ENCODE measurements at regions not wholly inside any gene's neighbourhood (a gene's known extent, or its start where the extent isn't known, plus 50 kb on each side); places are given as distances from the start of the nearest gene placed in this dataset.

- intact Hi-C loops (cut with micrococcal nuclease; ENCODE audit: unreplicated experiment): no loop called here
- no TSS peak for BruUV-seq (replicated peaks)
These were observed 119.4 kb upstream of the TSHZ2 start for GRCh38 chr20:52852714-52853113.

GRCh38 chr20:52847731-52848359 lies 124.3 kb upstream of the TSHZ2 start:
- no peaks in the 10 kb centered on the region for H3K9me2 ChIP-seq (ENCODE audit: insufficient read depth)
- TF ChIP-seq EZH2 (IDR thresholded peaks at IDR 0.05; ENCODE audit: low read depth) (no peak), CTCF (conservative IDR thresholded peaks at IDR 0.05) (no peak)
- ChIA-PET CTCF (no interaction called here), POLR2A (ENCODE audit: unreplicated experiment) (no interaction called here)
- peaks cover 18% of the 10 kb centered on the region; the same call in 1 of the 2 replicates for H3K27me3 ChIP-seq (ENCODE audit: insufficient read depth, low read depth)
- intact Hi-C loops (cut with micrococcal nuclease; ENCODE audit: unreplicated experiment): no loop called here
- H2AFZ ChIP-seq: no peak overlapping the region
- no peaks in the 10 kb centered on the region for H3K4me1 ChIP-seq (replicated peaks; ENCODE audit: insufficient read depth)
- no peaks in the 10 kb centered on the region for H3K79me2 ChIP-seq (ENCODE audit: low read depth)
- no TSS peak for BruUV-seq (replicated peaks)
- H3F3A ChIP-seq (ENCODE audit: insufficient read depth, low read depth): no peaks in the 10 kb centered on the region
- no peak overlapping the region for H3K4me2 ChIP-seq
- H3K27ac ChIP-seq: no peak overlapping the region
- no peak overlapping the region for H3K4me3 ChIP-seq
- no peak for DNase-seq
- H3K9me3 ChIP-seq (ENCODE audit: insufficient read depth, low read depth): no peaks in the 10 kb centered on the region
- H3K36me3 ChIP-seq (ENCODE audit: low read depth): no peaks in the 10 kb centered on the region
- no peaks in the 10 kb centered on the region for H4K20me1 ChIP-seq (ENCODE audit: insufficient read depth)

More at GRCh38 chr20:52852714-52853113, 119.4 kb upstream of the TSHZ2 start:
- peaks cover 13% of the 10 kb centered on the region; the same call in 1 of the 2 replicates for H3K27me3 ChIP-seq (ENCODE audit: insufficient read depth, low read depth)
- H3K4me3 ChIP-seq: no peak overlapping the region
- no peaks in the 10 kb centered on the region for H3K79me2 ChIP-seq (ENCODE audit: low read depth)
- TF ChIP-seq EZH2 (IDR thresholded peaks at IDR 0.05; ENCODE audit: low read depth) (no peak), CTCF (conservative IDR thresholded peaks at IDR 0.05) (no peak)
- no peaks in the 10 kb centered on the region for H3K4me1 ChIP-seq (replicated peaks; ENCODE audit: insufficient read depth)
- H3F3A ChIP-seq (ENCODE audit: insufficient read depth, low read depth): no peaks in the 10 kb centered on the region
- no peaks in the 10 kb centered on the region for H3K36me3 ChIP-seq (ENCODE audit: low read depth)
- POLR2A ChIA-PET (ENCODE audit: unreplicated experiment): no interaction called here
- CTCF ChIA-PET: no interaction called here
- H3K9me2 ChIP-seq (ENCODE audit: insufficient read depth): no peaks in the 10 kb centered on the region
- H3K4me2 ChIP-seq: no peak overlapping the region
- no peak overlapping the region for H3K27ac ChIP-seq
- H4K20me1 ChIP-seq (ENCODE audit: insufficient read depth): no peaks in the 10 kb centered on the region
- no peak for DNase-seq
- no peaks in the 10 kb centered on the region; the same call in 1 of the 2 replicates for H3K9me3 ChIP-seq (ENCODE audit: insufficient read depth, low read depth)
- H2AFZ ChIP-seq: no peak overlapping the region

GRCh38 chr20:52847029-52847660 lies 125.0 kb upstream of the TSHZ2 start:
- Histone ChIP-seq H3K27me3 (ENCODE audit: insufficient read depth, low read depth) (peaks cover 18% of the 10 kb centered on the region; the same call in 1 of the 2 replicates), H3K79me2 (ENCODE audit: low read depth) (no peaks in the 10 kb centered on the region), H3K27ac (no peak overlapping the region), H3K36me3 (ENCODE audit: low read depth) (no peaks in the 10 kb centered on the region), H2AFZ (no peak overlapping the region), H4K20me1 (ENCODE audit: insufficient read depth) (no peaks in the 10 kb centered on the region), H3F3A (ENCODE audit: insufficient read depth, low read depth) (no peaks in the 10 kb centered on the region), H3K4me3 (no peak overlapping the region), H3K4me2 (no peak overlapping the region), H3K9me3 (ENCODE audit: insufficient read depth, low read depth) (no peaks in the 10 kb centered on the region), H3K9me2 (ENCODE audit: insufficient read depth) (no peaks in the 10 kb centered on the region), H3K4me1 (replicated peaks; ENCODE audit: insufficient read depth) (no peaks in the 10 kb centered on the region)
- no TSS peak for BruUV-seq (replicated peaks)
- CTCF ChIA-PET: no interaction called here
- no peak for DNase-seq
- POLR2A ChIA-PET (ENCODE audit: unreplicated experiment): no interaction called here
- TF ChIP-seq CTCF (conservative IDR thresholded peaks at IDR 0.05) (no peak), EZH2 (IDR thresholded peaks at IDR 0.05; ENCODE audit: low read depth) (no peak)
- intact Hi-C loops (cut with micrococcal nuclease; ENCODE audit: unreplicated experiment): no loop called here

All from PC-9 (cell line).